ENCODE measurements at regions not wholly inside any gene's neighbourhood (a gene's known extent, or its start where the extent isn't known, plus 50 kb on each side); places are given as distances from the start of the nearest gene placed in this dataset.

GRCh38 chr18:61209801-61210200 lies 123.4 kb upstream of the CDH20 start:
- DNase-seq (ENCODE audit: low spot score): no peak
- TF ChIP-seq CTCF (conservative IDR thresholded peaks at IDR 0.05; ENCODE audit: low read depth, low read length): no peak
- no peak for TF ChIP-seq EZH2 (IDR thresholded peaks at IDR 0.05; ENCODE audit: borderline replicate concordance, low read depth, low read length, poor library complexity, severe bottlenecking)
- Histone ChIP-seq H3K27me3 (replicated peaks; ENCODE audit: insufficient read depth, low read depth, low read length, poor library complexity) (peaks cover under 1% of the 10 kb centered on the region), H3K4me1 (ENCODE audit: insufficient read depth, low read length, poor library complexity, severe bottlenecking) (no peaks in the 10 kb centered on the region), H3K27ac (ENCODE audit: low read depth, low read length, poor library complexity, severe bottlenecking) (no peak overlapping the region), H3K36me3 (ENCODE audit: insufficient read depth, low read length, poor library complexity, severe bottlenecking) (no peaks in the 10 kb centered on the region), H3K4me3 (ENCODE audit: low read depth, low read length, poor library complexity, severe bottlenecking) (no peak overlapping the region), H3K9me3 (ENCODE audit: low read depth, low read length, poor library complexity, severe bottlenecking) (no peaks in the 10 kb centered on the region)
- CTCF ChIA-PET: no interaction called here
- POLR2A ChIA-PET (ENCODE audit: low non-redundant PET): no interaction called here
- intact Hi-C loops (cut with micrococcal nuclease; ENCODE audit: unreplicated experiment): no loop called here
- no TSS peak for BruUV-seq (replicated peaks)

GRCh38 chr18:61216051-61216450 lies 117.2 kb upstream of the CDH20 start:
- ChIA-PET POLR2A (ENCODE audit: low non-redundant PET) (no interaction called here), CTCF (no interaction called here)
- no TSS peak for BruUV-seq (replicated peaks)
- Histone ChIP-seq H3K27ac (ENCODE audit: low read depth, low read length, poor library complexity, severe bottlenecking) (no peak overlapping the region), H3K4me3 (ENCODE audit: low read depth, low read length, poor library complexity, severe bottlenecking) (no peak overlapping the region), H3K27me3 (replicated peaks; ENCODE audit: insufficient read depth, low read depth, low read length, poor library complexity) (no peaks in the 10 kb centered on the region), H3K9me3 (ENCODE audit: low read depth, low read length, poor library complexity, severe bottlenecking) (no peaks in the 10 kb centered on the region), H3K36me3 (ENCODE audit: insufficient read depth, low read length, poor library complexity, severe bottlenecking) (no peaks in the 10 kb centered on the region), H3K4me1 (ENCODE audit: insufficient read depth, low read length, poor library complexity, severe bottlenecking) (no peaks in the 10 kb centered on the region)
- intact Hi-C loops (cut with micrococcal nuclease; ENCODE audit: unreplicated experiment): no loop called here
- no peak for DNase-seq (ENCODE audit: low spot score)
- no peak for TF ChIP-seq EZH2 (IDR thresholded peaks at IDR 0.05; ENCODE audit: borderline replicate concordance, low read depth, low read length, poor library complexity, severe bottlenecking)

- no peaks in the 10 kb centered on the region for H3K36me3 ChIP-seq (ENCODE audit: insufficient read depth, low read length, poor library complexity, severe bottlenecking)
- DNase-seq (ENCODE audit: low spot score): no peak
- ChIA-PET POLR2A (ENCODE audit: low non-redundant PET) (no interaction called here), CTCF (no interaction called here)
- H3K4me1 ChIP-seq (ENCODE audit: insufficient read depth, low read length, poor library complexity, severe bottlenecking): no peaks in the 10 kb centered on the region
- no peaks in the 10 kb centered on the region for H3K27me3 ChIP-seq (replicated peaks; ENCODE audit: insufficient read depth, low read depth, low read length, poor library complexity)
- no peak overlapping the region for H3K4me3 ChIP-seq (ENCODE audit: low read depth, low read length, poor library complexity, severe bottlenecking)
- TF ChIP-seq CTCF (conservative IDR thresholded peaks at IDR 0.05; ENCODE audit: low read depth, low read length) (no peak), EZH2 (IDR thresholded peaks at IDR 0.05; ENCODE audit: borderline replicate concordance, low read depth, low read length, poor library complexity, severe bottlenecking) (no peak)
- H3K9me3 ChIP-seq (ENCODE audit: low read depth, low read length, poor library complexity, severe bottlenecking): no peaks in the 10 kb centered on the region
- intact Hi-C loops (cut with micrococcal nuclease; ENCODE audit: unreplicated experiment): no loop called here
- H3K27ac ChIP-seq (ENCODE audit: low read depth, low read length, poor library complexity, severe bottlenecking): no peak overlapping the region
- no TSS peak for BruUV-seq (replicated peaks)
These were observed 111.0 kb upstream of the CDH20 start for GRCh38 chr18:61222206-61222605.

GRCh38 chr18:61225336-61225735 lies 107.9 kb upstream of the CDH20 start:
- H3K36me3 ChIP-seq (ENCODE audit: insufficient read depth, low read length, poor library complexity, severe bottlenecking): no peaks in the 10 kb centered on the region
- no peaks in the 10 kb centered on the region for H3K27me3 ChIP-seq (replicated peaks; ENCODE audit: insufficient read depth, low read depth, low read length, poor library complexity)
- no peak for DNase-seq (ENCODE audit: low spot score)
- no peak for TF ChIP-seq EZH2 (IDR thresholded peaks at IDR 0.05; ENCODE audit: borderline replicate concordance, low read depth, low read length, poor library complexity, severe bottlenecking)
- TF ChIP-seq CTCF (conservative IDR thresholded peaks at IDR 0.05; ENCODE audit: low read depth, low read length): no peak
- no peaks in the 10 kb centered on the region for H3K9me3 ChIP-seq (ENCODE audit: low read depth, low read length, poor library complexity, severe bottlenecking)
- H3K4me1 ChIP-seq (ENCODE audit: insufficient read depth, low read length, poor library complexity, severe bottlenecking): no peaks in the 10 kb centered on the region
- intact Hi-C loops (cut with micrococcal nuclease; ENCODE audit: unreplicated experiment): no loop called here
- no peak overlapping the region for H3K27ac ChIP-seq (ENCODE audit: low read depth, low read length, poor library complexity, severe bottlenecking)
- CTCF ChIA-PET: no interaction called here
- H3K4me3 ChIP-seq (ENCODE audit: low read depth, low read length, poor library complexity, severe bottlenecking): no peak overlapping the region
- POLR2A ChIA-PET (ENCODE audit: low non-redundant PET): no interaction called here
- BruUV-seq (replicated peaks): no TSS peak

Measured in A673 (cell line).